GM18868 (cell line): ENCODE measurements at regions not wholly inside any gene's neighbourhood (a gene's known extent, or its start where the extent isn't known, plus 50 kb on each side); places are given as distances from the start of the nearest gene placed in this dataset.
"Not testable (repeated sequence)": the region's sequence is repeated elsewhere in the genome, so short reads cannot be mapped to it uniquely, and the experiment has no call there.

Experiments
- ATAC-seq: cut with Tn5 transposase; IDR thresholded peaks from one replicate; pipeline ENCODE4 v1.9.1; 2021; ENCODE audit warnings: mild to moderate bottlenecking, moderate library complexity; ENCODE audit not compliant: unreplicated experiment

DNA sequence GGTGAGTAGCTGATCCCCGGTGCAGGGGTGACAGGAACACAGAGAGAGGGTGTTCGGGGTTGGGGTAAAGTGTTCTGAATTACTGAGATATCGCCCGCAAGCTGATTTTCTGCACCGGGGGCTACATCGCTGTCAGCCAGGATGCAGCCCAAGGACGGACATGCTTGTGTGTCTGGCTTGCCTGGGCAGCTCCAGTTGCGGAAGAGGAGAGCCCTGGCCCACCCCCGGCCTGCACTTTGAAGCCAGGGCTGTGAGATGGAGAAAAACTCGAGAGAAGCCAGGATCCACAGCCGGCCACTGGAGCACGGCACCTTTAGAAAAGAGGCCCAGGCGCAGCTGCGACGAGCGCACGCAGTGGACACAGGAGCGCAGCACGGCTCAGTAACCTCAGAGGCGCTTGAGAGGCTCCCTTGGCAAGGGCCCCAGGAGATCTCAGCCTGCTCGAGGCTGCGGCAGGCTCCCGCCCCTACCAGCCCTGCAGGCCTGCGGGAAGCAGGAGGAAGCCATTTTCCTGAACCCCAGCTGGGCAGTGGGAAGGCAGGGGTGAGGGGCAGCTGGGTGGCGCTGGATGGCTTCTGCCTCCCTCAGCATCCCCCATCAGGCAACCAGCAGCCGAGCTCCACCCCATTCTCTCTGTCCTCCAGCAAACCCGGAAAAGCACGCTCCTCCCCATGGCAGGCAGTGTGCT lies 59.2 kb downstream of the C9orf50 start:
- no peak for ATAC-seq

DNA sequence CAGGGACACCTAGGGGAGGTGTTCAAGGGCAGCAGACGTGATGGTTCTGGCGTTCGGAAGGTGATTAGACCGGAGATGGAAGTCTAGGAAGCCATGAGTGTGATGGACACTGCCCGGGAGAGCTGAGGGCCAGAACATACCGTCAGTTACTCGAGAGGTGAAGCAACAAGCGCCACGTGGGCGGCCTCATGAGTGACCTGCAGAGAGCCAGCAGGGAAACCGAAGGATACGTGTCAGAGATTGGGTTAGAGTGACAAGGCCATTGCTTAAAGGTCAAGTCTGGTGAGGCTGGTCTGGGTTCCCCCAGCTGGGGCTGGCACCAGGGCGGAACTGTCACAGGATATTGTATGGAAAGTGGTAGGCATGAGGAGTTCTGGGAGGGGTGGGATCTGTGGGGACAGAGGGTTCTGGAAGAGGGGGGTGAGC lies 60.0 kb downstream of the C9orf50 start:
- no peak for ATAC-seq

DNA sequence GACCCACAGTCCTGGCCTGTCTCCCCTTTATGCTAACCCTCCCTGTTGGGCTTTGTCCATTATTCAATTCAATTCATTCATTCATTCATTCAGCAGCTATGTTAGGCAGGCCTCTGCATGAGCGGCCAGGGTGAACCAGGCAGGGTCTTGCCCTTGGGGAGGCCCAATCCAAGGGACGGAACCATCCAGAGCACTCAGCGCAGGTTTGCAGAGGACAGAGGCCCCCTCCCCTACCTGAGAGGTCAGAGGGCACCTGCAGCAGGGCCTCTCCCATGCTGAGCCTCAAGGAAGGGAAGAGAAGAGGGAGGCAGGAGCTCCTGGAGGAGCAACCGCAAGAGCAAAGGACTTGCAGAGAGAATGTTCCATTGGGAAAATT lies 61.4 kb downstream of the C9orf50 start:
- ATAC-seq: no peak

DNA sequence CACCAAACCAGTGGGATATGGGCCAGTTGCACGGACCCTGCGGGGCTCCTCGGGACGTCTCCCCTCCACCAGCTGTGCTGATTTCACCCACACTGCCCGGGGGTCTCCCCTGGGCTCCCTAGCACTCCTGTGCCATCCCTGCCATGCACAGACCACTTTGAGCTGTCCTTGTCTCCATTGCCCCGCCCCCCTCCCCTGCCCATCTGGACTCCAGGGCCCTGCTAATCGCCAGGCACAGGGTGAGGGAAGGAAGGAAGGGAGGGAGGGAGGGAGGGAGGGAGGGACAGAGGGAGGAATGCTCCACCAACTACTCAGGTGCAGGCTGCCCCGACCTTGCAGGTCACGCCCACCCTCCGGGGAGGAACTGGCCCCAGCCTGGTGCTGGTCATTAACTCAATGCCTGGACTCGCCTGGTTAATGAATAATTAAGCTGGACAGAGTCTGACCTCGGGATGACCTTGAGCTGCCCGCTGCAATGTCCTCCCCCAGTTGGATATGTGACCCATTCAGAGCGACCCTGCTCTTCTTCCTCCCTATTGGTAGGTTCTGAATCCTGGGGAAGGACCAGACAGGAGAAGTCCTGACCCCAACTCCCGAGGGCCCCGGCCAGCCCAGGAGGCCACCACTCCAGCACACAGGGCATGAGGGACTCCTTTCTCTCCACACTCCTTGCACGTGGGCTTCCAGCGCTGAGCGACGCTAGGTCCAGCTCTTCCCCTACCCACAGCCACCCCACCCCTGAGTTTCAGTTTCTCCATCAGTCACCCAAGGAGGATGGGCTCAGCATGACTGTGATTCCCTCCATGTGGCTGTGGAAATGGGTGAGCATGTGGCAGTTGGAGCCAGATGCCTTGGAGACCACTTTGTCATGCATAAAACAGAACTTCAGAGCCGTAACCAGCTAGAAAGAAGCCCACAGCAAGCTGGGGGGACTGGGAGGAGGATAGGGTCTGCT lies 62.1 kb downstream of the C9orf50 start:
- no peak for ATAC-seq

DNA sequence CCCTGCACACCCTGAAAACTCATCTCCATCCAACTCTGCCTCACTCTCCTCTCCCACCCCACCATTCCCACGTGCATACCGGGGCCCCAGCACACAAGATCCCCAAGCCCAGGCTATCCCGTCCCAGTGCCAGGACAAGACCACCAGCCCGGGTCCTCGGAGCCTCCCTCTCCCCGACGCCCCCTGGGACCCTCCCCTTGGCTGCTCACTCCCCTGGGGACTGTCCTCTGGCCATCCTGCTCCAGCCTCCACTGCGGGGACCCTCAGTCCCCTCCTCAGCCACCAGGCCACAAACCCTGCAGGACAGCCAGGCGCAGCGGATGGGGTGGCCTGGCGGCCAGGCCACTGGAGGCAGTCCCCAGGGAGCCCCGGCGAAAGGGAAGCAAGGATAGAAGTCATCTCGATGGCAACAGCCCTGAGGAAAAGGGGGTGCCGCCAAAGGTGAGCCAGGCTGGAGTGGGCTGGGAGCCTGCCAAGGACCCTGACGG lies 62.8 kb downstream of the C9orf50 start:
- ATAC-seq: no peak

DNA sequence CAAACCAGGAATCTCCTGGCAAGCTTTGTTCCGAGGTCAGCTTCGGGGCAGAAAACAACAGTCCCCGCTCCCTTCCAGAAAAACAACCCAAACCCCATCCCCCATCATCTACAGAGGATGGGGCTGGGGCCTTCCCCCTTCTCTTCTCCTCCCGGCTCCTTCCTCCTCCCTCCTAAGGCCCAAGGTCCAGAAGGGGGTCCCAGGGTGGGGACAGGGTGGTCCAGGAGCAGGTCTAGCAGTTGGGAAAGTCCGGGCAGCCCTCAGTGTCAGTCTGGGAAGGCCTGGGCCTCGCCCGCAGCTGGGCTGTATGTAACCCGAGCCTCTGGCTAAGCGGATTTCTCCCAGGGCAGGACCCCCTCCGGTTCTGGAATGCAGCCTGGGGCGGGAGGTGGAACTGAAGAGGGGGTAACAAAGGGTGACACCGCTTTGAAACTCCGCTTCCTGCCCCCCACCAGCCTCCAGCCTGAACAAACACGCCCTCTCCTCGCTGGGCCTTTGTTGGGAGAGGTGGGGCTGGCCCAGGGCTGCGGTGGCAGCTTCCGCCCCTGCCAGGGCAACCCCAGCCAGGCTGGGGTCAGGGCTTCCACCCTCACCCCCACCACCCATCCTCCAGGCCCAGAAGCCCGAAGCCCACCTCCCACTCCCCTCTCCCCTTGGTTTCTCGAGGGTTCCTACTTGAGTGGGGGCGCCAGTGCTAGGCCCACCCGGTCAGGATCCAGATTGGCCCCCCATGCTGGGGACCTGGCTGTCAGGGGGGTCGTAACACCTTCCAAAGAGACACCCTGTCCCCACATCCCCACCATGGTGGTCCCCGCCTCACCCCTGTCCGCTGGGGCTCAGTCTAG lies 63.5 kb downstream of the C9orf50 start:
- ATAC-seq: no peak

DNA sequence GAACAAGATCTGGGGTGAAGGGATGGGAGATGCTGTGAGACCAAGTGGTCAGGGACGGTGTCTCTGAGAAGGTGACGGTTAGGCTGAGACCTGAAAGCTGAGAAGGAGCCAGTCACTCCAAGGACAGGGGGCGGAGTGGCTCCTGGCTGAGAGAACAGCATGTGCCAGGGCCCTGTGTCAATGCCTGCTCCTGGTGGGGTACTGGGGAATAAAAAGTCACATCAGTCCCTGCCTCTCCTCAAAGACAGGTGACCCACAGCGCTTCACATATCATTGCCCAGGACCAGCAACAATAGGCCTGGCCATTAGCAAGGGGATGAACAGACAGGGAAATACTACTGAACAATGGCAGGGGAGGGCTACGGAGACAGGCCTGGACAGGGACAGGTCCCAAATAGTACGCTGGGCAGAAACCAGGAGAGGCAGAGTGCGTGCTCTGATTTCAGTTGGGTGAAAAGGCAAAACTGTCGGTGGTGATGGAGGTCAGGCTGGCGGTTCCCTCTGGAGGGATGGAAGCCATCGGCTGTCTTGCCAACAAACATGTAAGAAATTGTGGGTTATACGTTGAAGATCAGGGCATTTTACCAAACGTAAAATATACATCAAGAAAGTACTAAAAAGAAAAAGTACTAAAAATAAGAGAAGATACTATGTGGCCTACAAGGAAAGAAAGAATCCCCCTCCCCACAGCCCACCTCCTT lies 64.3 kb downstream of the C9orf50 start:
- no peak for ATAC-seq

DNA sequence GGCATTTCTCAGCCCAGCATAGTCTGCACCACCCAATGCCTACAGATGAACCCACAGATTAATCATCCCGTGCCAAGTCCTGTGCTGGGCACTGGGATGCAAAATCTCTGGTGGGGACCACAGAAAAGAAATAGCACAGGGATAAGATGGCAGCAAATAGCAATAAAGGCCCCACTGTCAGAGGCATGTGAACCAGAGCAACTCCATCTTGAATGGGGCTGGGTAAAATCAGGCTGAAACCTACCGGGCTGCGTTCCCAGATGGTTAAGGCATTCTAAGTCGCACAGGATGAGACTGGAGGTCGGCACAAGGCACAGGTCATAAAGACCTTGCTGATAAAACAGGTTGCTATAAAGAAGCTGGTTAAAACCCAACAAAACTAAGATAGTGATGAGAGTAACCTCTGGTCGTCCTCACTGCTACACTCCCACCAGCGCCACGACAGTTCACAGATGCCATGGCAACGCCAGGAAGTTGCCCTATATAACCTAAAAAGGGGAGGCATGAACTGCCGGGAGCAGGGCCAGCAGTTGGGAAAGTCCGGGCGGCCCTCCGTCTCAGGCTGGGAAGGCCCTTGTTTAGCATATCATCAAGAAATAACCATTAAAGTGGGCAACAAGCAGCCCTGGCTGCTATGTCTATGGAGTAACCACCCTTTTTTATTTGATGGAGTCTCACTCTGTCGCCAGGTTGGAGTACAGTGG lies 65.2 kb downstream of the C9orf50 start:
- ATAC-seq: no peak

DNA sequence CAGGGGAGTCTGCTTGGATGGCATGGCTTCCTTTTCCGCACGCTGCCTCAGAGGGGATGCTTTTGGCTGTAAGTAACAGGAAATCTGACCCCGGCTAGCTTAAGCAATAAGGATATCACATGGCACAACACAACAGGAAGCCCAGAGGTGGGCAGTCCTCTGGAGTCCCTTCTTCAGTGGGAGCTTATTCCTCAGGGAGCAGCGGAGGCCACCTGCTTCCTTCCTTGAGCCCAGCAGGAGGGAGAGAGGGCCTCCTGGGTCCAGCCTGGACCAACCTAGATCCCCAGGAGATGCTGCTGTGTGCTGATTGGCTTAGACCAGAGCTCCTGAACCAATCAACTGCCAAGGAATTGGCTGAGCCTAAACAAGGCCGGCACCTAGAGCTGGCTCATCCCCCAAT lies 66.3 kb downstream of the C9orf50 start:
- no peak for ATAC-seq

DNA sequence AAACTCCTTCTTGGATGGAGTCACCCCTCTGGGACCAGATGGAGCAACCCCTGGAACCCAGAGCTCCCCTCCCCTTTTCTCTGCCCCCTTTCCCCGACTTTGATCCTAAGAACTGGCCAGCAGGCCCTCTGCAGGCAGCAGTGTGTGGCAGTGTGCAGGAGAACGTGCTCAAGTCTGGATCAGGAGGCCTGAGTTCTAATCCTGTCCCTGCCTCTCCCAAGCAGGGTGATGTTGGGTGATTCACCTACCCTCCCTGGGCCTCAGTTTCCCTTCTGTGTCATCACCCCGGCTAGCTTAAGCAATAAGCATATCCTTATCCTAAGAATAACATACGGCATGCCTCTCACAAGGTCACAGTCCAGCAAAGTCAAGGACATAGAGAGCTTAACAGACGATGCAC lies 67.6 kb downstream of the C9orf50 start:
- no peak for ATAC-seq

DNA sequence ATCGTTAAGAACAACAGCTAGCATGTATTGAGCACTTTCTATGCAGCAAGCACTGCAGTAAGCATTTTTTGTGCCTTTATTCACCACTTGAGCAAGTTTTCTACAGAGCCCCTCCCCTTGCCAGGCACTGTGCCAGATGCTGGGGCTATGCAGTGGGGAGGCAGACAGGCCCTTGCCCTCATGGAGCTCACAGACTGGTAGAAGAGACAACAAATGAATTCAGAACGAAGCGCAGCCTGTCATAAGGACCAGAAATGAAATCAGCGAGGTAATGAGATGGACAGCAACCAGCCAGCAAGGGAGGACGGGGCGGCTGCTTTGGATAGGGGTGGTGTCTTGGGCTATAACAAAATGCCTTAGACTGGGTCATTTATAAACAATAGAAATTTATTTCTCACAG lies 68.8 kb downstream of the C9orf50 start:
- ATAC-seq: no peak

DNA sequence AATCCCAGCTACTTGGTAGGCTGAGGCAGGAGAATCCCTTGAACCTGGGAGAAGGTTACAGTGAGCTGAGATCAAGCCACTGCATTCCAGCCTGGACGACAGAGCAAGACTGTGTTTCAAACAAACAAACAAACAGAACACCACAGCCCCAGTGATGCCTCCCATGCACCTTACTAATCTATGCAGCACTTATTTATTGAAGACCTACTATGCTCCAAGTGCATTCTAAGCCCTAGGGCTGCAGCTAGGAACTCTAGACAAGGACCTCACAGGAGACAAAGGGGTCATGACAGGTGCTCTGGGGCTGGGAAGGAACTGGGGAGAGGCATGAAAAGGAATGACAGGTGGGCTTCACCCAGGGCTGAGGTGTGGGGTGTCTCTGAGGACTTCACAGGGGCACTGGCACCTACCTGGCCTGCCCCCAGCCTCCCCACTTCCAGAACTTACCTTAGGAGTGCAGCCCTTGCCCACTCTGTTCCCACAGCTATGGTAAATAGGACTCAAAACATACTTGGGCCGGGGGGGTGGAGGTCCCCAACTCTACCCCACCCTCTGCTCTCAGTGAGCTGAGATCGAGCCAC lies 69.4 kb downstream of the C9orf50 start:
- ATAC-seq: no peak

DNA sequence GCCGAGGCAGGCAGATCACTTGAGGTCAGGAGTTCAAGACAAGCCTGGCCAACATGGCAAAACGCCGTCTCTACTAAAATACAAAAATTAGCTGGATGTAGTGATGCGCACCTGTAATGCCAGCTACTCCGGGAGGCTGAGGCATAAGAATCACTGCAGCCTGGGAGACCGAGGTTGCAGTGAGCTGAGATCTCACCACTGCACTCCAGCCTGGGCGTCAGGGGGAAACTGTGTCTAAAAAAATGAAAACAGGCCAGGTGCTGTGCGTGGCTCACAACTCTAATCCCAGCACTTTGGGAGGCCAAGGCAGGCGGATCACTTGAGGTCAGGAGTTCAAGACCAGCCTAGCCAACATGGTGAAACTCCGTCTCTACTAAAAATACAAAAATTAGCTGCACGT lies 69.9 kb downstream of the C9orf50 start:
- not testable (repeated sequence) for ATAC-seq

DNA sequence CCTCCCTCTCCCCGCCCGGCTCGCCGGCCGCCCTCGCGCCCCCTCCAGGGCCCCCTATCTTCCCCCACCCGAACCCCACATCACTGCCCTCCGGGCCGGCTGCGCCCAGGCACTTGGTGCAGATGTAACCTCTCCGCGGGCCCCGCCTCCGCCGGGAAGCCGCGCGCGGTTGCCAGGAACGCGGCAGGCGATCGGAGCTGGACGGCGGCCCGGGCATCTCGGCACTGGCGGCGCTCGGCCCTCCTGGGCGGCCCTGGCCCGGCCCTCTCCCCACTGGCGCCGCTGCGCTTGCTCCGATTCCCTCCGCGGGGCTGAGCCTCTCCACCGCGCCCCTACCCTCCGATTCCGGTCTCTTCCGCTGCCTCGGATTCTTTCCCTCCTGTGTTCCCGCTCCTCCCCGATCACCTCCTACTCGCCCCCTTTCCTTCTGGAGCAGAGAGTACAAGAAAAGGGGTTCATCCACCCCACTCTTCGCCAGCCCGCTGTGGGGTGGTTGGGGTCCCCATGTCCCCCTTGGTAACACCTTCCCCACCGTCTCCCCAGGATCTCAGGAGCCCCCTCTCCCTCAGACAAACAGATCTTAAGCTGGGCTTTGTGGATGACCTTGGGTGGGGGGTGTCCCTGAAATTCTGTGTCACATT lies 70.6 kb downstream of the C9orf50 start:
- ATAC-seq: no peak

DNA sequence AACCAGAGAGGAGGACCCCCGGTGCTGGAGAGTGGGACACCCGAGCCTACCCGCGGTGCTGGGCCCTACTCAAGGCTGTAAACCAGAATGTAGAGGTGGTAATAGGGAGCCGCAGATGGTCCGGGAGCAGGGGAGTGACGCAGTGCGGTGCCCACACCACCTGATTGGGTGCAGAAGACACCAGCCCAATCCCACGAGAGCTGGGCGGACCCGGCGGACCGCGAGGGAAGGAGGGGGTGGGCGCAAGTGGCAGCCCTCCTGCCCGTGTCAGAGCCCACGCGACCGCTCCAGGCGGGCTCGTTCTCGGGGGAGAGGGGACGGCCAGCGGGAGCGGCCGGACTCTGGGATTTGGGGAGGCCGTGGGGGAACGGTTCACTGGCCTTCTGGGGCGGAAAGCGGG lies 71.2 kb downstream of the C9orf50 start:
- no peak for ATAC-seq

DNA sequence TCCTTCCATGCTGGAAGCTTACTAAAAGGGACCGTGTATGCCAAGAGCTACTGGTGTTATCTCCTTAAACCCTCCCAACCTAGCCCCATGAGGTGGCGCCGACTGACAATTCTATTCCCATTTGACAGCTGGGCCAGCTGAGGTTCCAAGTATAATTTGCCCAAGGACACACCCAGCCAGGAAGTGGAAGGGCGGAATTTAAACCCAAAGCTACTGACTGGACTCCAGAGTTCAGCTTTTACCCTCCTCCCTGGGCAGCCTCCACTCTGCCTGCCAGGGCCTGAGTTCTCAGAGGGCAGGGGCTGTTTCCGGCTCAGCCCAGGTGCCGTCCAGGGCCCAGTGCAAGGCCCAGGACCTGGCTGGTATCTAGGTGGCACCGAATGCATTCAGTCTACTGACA lies 71.8 kb downstream of the C9orf50 start:
- ATAC-seq: no peak

DNA sequence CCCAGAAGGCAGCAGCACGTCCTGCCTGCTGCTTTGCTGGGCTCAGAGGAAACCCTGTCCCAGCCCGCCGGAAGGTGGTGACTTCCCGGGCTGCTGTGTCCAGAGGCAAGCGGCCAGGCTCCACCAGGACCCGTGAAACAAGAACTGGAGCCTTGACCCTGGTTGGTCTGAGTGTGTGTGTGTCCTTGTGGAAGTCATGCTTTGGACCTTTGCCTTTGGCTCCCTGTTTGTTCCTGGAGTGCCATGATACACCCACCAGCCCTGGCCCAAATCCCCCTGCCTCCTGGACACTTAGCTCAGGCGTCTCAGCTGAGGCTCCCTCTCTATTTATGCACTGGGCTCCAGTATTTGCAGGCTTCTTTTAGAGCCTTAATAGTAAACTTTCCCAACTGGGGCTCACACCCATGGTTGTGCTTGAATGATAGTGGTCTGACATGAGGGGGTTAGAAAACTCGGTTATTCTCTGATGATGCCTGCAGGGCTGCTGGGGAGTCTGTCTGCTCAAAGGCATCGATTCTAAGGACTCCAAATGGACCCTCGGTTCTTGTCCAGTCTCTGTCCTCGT lies 72.2 kb downstream of the C9orf50 start:
- no peak for ATAC-seq

DNA sequence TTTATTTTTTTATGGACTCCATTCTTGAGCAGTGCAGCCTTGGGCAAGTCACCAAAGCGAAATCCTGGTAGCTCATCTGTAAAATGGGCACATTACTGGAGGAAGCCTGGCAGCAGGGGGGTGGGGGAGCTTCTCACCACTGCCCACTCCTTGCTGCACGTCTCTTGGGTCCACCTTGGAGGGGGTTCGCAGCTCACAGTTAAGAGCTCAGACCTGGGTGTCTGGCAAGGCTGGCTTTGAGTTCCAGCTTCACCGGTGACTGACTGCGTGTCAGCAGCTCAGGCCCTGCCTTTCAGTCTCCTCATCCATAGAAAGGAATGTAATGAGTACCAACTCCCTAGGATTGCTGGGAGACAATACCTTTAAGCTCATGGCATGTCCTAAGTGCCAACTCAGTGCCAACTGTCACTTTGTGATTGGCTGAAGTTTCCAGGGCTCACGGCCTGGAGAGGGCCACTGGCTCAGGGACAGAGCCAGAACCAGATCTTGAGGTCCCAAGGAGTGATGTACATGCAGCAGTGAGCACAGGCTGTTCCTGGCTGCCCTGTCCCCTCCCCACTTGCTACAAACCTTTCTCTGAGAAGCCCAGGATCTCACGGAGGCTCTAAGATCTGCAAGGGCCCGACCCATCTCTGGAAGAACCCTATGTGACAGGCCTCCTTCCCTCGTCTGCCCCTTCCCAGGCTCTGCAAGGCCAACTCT lies 72.9 kb downstream of the C9orf50 start:
- ATAC-seq: no peak
